IPS-18a (cell line): ENCODE measurements at regions not wholly inside any gene's neighbourhood (a gene's known extent, or its start where the extent isn't known, plus 50 kb on each side); places are given as distances from the start of the nearest gene placed in this dataset.

Source experiments
- H3K27ac ChIP-seq: one replicate; pipeline ENCODE4 v1.5.1; 2013; ENCODE audit warnings: low read length
- H3K27me3 ChIP-seq: one replicate; pipeline ENCODE4 v1.6.1; 2013; ENCODE audit warnings: mild to moderate bottlenecking, low read length; ENCODE audit not compliant: control insufficient read depth, insufficient read depth
- H3K36me3 ChIP-seq: one replicate; pipeline ENCODE4 v1.6.1; 2013; ENCODE audit warnings: low read depth, low read length; ENCODE audit not compliant: control insufficient read depth
- H3K4me1 ChIP-seq: one replicate; pipeline ENCODE4 v1.6.1; 2013; ENCODE audit warnings: low read depth, low read length; ENCODE audit not compliant: control insufficient read depth
- H3K4me3 ChIP-seq: one replicate; pipeline ENCODE4 v1.5.1; 2013; ENCODE audit warnings: low read length
- H3K9ac ChIP-seq: one replicate; pipeline ENCODE4 v1.6.1; 2013; ENCODE audit warnings: mild to moderate bottlenecking, low read length, moderate library complexity
- H3K9me3 ChIP-seq: one replicate; pipeline ENCODE4 v1.6.1; 2013; ENCODE audit warnings: low read depth, low read length; ENCODE audit not compliant: control insufficient read depth

DNA sequence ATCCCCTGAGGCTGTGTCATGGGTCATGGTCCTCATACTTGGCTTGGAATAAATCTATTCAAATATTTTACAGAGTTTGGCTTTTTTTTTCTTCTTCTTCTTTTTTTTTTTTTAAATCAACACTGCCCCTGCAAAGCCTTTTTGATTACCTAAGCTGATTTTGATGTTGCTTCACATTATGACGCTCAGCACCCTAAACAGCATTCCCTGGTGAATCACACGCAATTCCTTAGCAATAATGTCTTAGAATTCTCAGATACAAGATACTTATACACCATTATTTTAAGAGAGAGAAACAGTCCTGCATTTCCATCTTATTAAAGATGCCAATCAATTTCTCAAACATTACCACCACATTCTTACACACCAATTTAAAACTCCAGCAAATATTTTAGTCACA, 323.7 kb upstream of the IGFBP3 start:
- Histone ChIP-seq H3K4me1 (no peaks in the 10 kb centered on the region), H3K9me3 (no peaks in the 10 kb centered on the region), H3K27me3 (no peaks in the 10 kb centered on the region), H3K27ac (no peak overlapping the region), H3K4me3 (no peak overlapping the region), H3K9ac (no peak overlapping the region), H3K36me3 (no peaks in the 10 kb centered on the region)

DNA sequence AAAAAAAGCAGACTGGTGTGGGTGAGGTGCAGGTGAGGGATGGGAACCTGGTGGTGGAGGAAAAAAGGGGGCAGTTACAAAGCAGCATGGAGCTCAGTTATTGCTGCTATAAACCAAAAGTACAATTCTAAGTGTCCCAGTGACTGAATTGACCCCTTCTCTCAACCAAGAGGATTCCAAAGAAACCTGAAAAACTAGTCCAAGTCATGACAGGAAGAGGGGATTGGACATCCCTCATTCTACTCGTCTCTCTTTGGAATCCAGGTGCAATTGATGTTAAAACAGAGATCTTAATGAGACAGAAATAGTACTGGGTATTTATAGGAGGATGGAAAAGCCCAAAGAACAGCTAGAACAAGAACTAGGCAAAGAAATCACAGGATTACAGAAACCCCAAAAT, 322.3 kb upstream of the IGFBP3 start:
- H3K9me3 ChIP-seq: no peaks in the 10 kb centered on the region
- no peak overlapping the region for H3K27ac ChIP-seq
- H3K9ac ChIP-seq: no peak overlapping the region
- H3K4me3 ChIP-seq: no peak overlapping the region
- no peaks in the 10 kb centered on the region for H3K36me3 ChIP-seq
- H3K4me1 ChIP-seq: no peaks in the 10 kb centered on the region
- no peaks in the 10 kb centered on the region for H3K27me3 ChIP-seq

DNA sequence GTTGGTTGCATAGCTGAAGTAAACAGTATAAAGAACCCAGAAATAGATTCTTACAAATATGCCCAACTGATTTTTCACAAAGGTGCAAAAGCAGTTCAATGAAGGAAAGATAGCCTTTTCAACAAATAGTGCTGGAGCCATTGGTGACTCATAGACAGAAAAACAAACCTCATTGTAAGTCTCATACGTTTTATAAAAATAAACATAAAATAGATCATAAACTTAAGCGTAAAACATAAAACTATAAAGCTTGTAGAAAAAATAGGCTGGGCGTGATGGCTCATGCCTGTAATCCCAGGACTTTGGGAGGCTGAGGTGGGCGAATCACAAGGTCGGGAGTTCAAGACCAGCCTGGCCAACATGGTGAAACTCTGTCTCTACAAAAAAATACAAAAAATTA, 318.8 kb upstream of the IGFBP3 start:
- no peak overlapping the region for H3K4me3 ChIP-seq
- H3K27ac ChIP-seq: no peak overlapping the region
- H3K27me3 ChIP-seq: no peaks in the 10 kb centered on the region
- no peaks in the 10 kb centered on the region for H3K36me3 ChIP-seq
- H3K9me3 ChIP-seq: no peaks in the 10 kb centered on the region
- peaks cover 4% of the 10 kb centered on the region for H3K4me1 ChIP-seq
- no peak overlapping the region for H3K9ac ChIP-seq

DNA sequence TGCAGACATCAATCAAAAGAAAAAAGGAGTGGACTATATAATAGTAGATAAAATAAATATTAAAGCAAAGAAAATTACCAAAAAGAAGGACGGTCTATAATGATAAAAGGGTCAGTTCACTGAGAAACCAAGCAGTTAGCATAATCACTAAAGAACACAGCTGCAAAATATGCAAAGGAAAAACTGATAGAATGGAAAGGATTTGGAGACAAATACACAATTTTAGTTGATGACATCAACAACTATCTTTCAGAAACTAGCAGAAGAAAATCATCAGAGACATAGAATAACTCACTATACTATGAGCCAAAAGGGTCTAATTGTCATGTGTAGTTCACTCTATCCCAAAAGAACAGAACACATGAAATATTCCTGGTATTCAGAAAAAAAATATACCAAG, 316.4 kb upstream of the IGFBP3 start:
- Histone ChIP-seq H3K27me3 (no peaks in the 10 kb centered on the region), H3K27ac (no peak overlapping the region), H3K9me3 (no peaks in the 10 kb centered on the region), H3K4me1 (peaks cover 4% of the 10 kb centered on the region), H3K36me3 (no peaks in the 10 kb centered on the region), H3K9ac (no peak overlapping the region), H3K4me3 (no peak overlapping the region)

DNA sequence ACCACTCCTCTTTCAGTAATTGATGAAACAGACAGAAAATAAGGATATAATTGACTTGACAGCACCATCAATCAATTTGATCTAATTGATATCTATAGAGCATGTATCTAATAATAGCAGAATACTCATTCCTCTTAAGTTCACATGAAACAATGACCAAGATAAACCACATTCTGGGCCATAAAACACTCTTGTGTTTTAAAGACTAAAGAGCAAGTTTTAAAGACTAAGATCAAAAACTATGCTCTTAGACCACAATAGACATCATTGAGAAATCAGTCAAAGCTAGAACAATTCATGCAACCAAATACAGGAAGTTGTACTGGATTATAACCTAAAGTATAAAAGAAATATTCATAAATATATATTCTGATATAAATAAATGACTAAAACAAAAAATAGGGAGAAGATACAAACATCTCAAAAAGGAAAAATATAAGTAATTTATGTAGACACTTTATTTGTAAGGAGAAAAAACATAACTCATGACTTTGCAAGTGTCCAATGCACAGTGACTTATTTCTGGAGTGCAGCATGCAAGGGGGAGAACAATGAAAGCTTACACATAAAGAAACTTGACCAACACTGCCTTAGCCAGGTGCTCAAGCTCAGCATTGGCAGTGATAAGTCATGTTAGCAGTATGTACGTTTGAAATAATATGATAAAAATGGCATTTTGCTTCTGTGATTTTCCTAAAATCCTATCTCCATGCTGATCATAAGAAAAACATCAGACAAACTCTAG, 312.7 kb upstream of the IGFBP3 start:
- H3K4me1 ChIP-seq: peaks cover 4% of the 10 kb centered on the region
- no peak overlapping the region for H3K4me3 ChIP-seq
- no peaks in the 10 kb centered on the region for H3K9me3 ChIP-seq
- H3K9ac ChIP-seq: no peak overlapping the region
- no peaks in the 10 kb centered on the region for H3K36me3 ChIP-seq
- no peak overlapping the region for H3K27ac ChIP-seq
- no peaks in the 10 kb centered on the region for H3K27me3 ChIP-seq

DNA sequence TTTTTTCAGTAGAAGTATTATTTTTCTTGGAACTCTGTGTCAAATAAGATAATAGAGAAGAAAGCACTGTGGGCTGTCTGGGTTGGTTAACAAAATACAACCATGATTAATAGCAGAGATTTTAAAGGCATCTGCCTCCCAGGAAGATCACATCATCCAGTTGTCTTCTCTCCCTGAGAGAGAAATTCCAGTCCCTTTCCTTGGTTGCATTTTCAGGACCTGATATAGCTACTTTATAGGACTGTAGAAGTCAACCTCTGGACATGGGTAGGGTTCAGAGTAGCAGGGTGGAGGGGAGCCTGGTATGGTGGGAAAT, 309.9 kb upstream of the IGFBP3 start:
- Histone ChIP-seq H3K36me3 (no peaks in the 10 kb centered on the region), H3K4me3 (no peak overlapping the region), H3K9me3 (no peaks in the 10 kb centered on the region), H3K27ac (no peak overlapping the region), H3K4me1 (no peaks in the 10 kb centered on the region), H3K27me3 (no peaks in the 10 kb centered on the region), H3K9ac (no peak overlapping the region)

DNA sequence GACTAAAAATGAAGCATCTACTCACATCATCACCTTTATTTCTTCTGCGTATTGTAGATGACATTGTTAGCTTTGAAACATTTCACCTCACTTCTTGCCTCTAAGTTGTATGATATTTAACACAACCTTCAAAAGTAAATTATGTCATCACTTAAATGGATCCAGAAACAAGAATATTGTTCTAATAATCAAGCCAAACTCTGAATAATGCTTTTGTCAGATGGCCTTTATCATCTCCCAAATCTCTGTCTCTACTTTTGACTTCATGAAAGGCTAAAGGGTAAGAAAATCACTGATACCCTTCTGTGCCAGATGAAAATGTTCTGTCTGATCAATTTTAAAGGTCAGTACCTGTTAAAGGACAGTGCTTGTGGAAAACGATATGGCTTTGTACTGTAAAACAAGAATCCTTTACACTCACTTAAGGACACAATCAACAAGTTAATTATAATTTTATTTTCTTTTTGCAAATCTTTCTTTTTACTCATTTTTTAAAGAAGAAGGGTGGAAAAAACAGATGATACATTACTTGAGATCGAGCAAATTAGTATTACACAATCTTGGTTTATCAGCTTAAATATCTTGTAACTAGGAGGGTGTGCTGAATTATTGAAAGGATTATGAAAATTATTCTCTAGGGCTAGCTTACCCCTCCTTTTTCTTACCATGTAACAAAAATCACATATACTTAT, 309.4 kb upstream of the IGFBP3 start:
- no peak overlapping the region for H3K4me3 ChIP-seq
- H3K4me1 ChIP-seq: no peaks in the 10 kb centered on the region
- no peaks in the 10 kb centered on the region for H3K36me3 ChIP-seq
- H3K27me3 ChIP-seq: no peaks in the 10 kb centered on the region
- H3K9me3 ChIP-seq: no peaks in the 10 kb centered on the region
- no peak overlapping the region for H3K27ac ChIP-seq
- H3K9ac ChIP-seq: no peak overlapping the region

DNA sequence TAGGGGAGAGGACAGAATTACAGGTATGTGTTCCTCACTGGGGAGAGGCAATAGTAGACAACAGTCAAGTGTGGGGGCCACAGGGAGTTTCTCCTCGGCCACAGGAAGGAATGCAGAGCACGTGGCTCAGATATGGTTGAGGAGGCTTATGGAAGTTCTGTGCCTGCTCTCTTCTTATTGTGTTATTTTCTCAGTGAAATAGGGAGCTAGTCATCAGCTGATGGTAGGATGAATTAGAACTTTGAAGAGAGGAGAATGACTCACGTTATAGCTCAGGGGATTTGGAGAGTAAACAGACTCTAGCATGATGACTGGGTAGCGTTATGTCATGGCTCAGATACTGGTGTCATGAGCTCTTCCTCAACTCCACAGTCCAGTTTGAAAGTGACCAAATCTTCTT, 308.3 kb upstream of the IGFBP3 start:
- Histone ChIP-seq H3K9me3 (no peaks in the 10 kb centered on the region), H3K4me1 (no peaks in the 10 kb centered on the region), H3K36me3 (no peaks in the 10 kb centered on the region), H3K27me3 (no peaks in the 10 kb centered on the region), H3K4me3 (no peak overlapping the region), H3K27ac (no peak overlapping the region), H3K9ac (no peak overlapping the region)

DNA sequence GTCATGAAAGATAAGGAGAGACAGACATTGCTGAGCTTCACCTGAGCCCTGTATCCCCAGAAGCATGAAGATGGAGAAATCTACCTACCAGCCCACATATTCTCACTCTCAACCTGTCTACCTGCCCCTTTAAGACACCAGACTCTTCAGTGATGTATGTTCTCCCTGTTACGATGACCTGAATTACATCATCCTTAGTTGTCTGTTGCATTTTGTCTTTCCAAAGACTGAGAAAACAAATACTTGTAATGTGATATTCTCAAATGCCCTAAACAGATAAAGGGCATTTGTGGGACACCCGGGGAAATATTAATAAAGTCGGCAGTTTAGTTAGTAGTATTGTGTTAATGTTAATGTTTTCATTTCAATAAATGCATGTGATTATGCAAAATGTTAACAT, 305.8 kb upstream of the IGFBP3 start:
- no peaks in the 10 kb centered on the region for H3K9me3 ChIP-seq
- H3K4me1 ChIP-seq: no peaks in the 10 kb centered on the region
- H3K4me3 ChIP-seq: no peak overlapping the region
- H3K36me3 ChIP-seq: no peaks in the 10 kb centered on the region
- no peak overlapping the region for H3K9ac ChIP-seq
- no peaks in the 10 kb centered on the region for H3K27me3 ChIP-seq
- no peak overlapping the region for H3K27ac ChIP-seq

DNA sequence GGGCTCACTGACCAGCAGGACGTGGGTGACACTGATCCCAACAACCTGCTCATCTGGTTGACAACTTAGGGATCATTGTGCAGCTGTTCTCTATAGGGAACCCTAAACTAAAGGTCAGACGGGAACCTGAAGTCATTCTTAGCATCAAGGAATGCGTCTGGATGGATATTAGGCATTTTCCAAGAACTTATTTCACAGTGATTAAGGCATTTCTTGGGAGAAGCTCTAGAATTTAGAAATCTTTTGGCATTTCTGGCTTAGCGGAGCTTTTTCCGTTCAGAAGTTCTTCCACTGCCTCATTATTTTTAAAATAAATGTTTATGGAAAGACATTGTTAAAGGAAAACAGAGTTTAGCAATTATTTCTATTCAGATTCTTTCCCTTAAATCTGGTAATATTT, 303.3 kb upstream of the IGFBP3 start:
- H3K4me1 ChIP-seq: no peaks in the 10 kb centered on the region
- no peak overlapping the region for H3K4me3 ChIP-seq
- H3K36me3 ChIP-seq: no peaks in the 10 kb centered on the region
- H3K27me3 ChIP-seq: no peaks in the 10 kb centered on the region
- no peak overlapping the region for H3K27ac ChIP-seq
- no peaks in the 10 kb centered on the region for H3K9me3 ChIP-seq
- H3K9ac ChIP-seq: no peak overlapping the region

DNA sequence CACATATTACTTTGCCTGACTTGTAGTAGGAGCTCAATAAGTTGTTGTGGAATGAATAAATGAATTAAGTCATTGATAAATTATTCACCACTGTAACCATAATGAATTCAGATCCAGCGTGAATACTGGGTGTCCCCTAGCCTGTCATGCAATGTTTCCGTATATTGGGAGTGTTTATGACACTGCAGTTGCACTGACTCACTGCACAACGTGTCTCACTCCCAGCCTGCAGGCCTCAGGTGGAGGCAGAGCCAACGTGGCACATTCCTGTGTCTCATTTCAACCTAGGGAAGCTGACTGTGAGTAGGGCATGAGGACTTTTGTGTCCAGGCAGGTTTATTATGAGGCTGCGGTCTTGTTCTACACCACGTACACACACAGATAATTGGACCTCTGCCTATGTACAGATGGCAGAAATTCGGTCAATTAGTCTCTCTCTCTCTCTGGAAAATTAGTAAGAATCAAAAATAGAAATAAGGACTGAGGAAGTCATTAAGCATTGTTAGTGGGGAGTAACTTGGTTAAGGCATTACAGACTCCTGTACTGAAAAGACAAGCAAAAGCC, 299.1 kb upstream of the IGFBP3 start:
- Histone ChIP-seq H3K9ac (no peak overlapping the region), H3K9me3 (no peaks in the 10 kb centered on the region), H3K27ac (no peak overlapping the region), H3K4me3 (no peak overlapping the region), H3K27me3 (no peaks in the 10 kb centered on the region), H3K4me1 (no peaks in the 10 kb centered on the region), H3K36me3 (no peaks in the 10 kb centered on the region)
